WTC11 (cell line): ENCODE measurements at regions not wholly inside any gene's neighbourhood (a gene's known extent, or its start where the extent isn't known, plus 50 kb on each side); places are given as distances from the start of the nearest gene placed in this dataset.

Experiments used
- ATAC-seq: fragments of 200-7000 bp; cut with Tn5 transposase; 2 replicates; pipeline ENCODE4 v1.10.0; 2021; ENCODE audit warnings: mild to moderate bottlenecking, moderate library complexity
- CTCF ChIA-PET: fragments of 300-600 bp; sonication (Branson Sonifier 250); formaldehyde crosslinking; loops from one replicate; lab custom pipeline; 2021; ENCODE audit warnings: antibody characterized with exemption; lab: Charles Lee
- POLR2A ChIA-PET: fragments of 350-600 bp; sonication (Branson Sonifier 250); formaldehyde crosslinking; loops from one replicate; lab custom pipeline; 2021; ENCODE audit warnings: antibody characterized with exemption; lab: Charles Lee
- DNase-seq: peaks from one replicate; pipeline ENCODE4 v3.0.0; 2021; ENCODE audit warnings: low spot score
- H3K27ac Mint-ChIP-seq: 2 replicates; pipeline ENCODE4 v1.8.0; 2021; ENCODE audit warnings: mixed read lengths
- H3K27me3 Mint-ChIP-seq: 2 replicates; pipeline ENCODE4 v1.8.0; 2021; ENCODE audit warnings: low read depth, mild to moderate bottlenecking, moderate library complexity, mixed read lengths
- H3K36me3 Mint-ChIP-seq: 2 replicates; pipeline ENCODE4 v1.8.0; 2021; ENCODE audit warnings: mixed read lengths
- H3K4me1 Mint-ChIP-seq: 2 replicates; pipeline ENCODE4 v1.8.0; 2022; ENCODE audit warnings: mixed read lengths
- H3K4me3 Mint-ChIP-seq: 2 replicates; pipeline ENCODE4 v1.8.0; 2021; ENCODE audit warnings: mild to moderate bottlenecking, moderate library complexity, mixed read lengths
- H3K9me3 Mint-ChIP-seq: 2 replicates; pipeline ENCODE4 v1.8.0; 2021; ENCODE audit warnings: mixed read lengths
- ATF3 ChIP-seq: sonication (generic); formaldehyde crosslinking; conservative IDR thresholded peaks from 2 replicates; pipeline ENCODE4 v1.8.1; 2022; ENCODE audit warnings: mild to moderate bottlenecking, missing genetic modification reagents
- E2F4 ChIP-seq: sonication (generic); formaldehyde crosslinking; IDR thresholded peaks from 2 replicates; pipeline ENCODE4 v1.8.1; 2022; ENCODE audit warnings: low read depth, mild to moderate bottlenecking, moderate library complexity, missing genetic modification reagents, borderline replicate concordance
- ELF4 ChIP-seq: sonication (generic); formaldehyde crosslinking; IDR thresholded peaks from 2 replicates; pipeline ENCODE4 v1.8.1; 2022; ENCODE audit warnings: low read depth, mild to moderate bottlenecking, moderate library complexity, missing genetic modification reagents
- ETV6 ChIP-seq: sonication (generic); formaldehyde crosslinking; IDR thresholded peaks from 2 replicates; pipeline ENCODE4 v1.8.1; 2022; ENCODE audit warnings: mild to moderate bottlenecking, missing genetic modification reagents
- IRF2 ChIP-seq: sonication (generic); formaldehyde crosslinking; IDR thresholded peaks from 2 replicates; pipeline ENCODE4 v1.8.0; 2022; ENCODE audit warnings: low read depth, missing genetic modification reagents, borderline replicate concordance
- MLX ChIP-seq: sonication (generic); formaldehyde crosslinking; IDR thresholded peaks from 2 replicates; pipeline ENCODE4 v1.8.1; 2023; ENCODE audit warnings: mild to moderate bottlenecking, missing genetic modification reagents, moderate library complexity
- NR2C2 ChIP-seq: sonication (generic); formaldehyde crosslinking; IDR thresholded peaks from 2 replicates; pipeline ENCODE4 v1.8.0; 2022; ENCODE audit warnings: mild to moderate bottlenecking, missing genetic modification reagents
- NR3C1 ChIP-seq: sonication (generic); formaldehyde crosslinking; conservative IDR thresholded peaks from 2 replicates; pipeline ENCODE4 v1.8.1; 2023; ENCODE audit warnings: low read depth, mild to moderate bottlenecking, missing genetic modification reagents
- RORB ChIP-seq: fragments of 250-450 bp; sonication (Bioruptor Pico); IDR thresholded peaks from 2 replicates; pipeline ENCODE4 v1.9.0; 2021; ENCODE audit warnings: mild to moderate bottlenecking
- SP1 ChIP-seq: sonication (generic); formaldehyde crosslinking; conservative IDR thresholded peaks from 2 replicates; pipeline ENCODE4 v1.8.1; 2022; ENCODE audit warnings: missing genetic modification reagents
- STAT6 ChIP-seq: sonication (generic); formaldehyde crosslinking; conservative IDR thresholded peaks from 2 replicates; pipeline ENCODE4 v1.8.1; 2023; ENCODE audit warnings: mild to moderate bottlenecking, low read depth, missing genetic modification reagents, moderate library complexity
- TEAD1 ChIP-seq: sonication (generic); formaldehyde crosslinking; IDR thresholded peaks from 2 replicates; pipeline ENCODE4 v1.8.0; 2022; ENCODE audit warnings: mild to moderate bottlenecking, missing genetic modification reagents
- USF1 ChIP-seq: sonication (generic); formaldehyde crosslinking; IDR thresholded peaks from 2 replicates; pipeline ENCODE4 v1.8.0; 2022; ENCODE audit warnings: mild to moderate bottlenecking, missing genetic modification reagents
- USF2 ChIP-seq: sonication (generic); formaldehyde crosslinking; IDR thresholded peaks from 2 replicates; pipeline ENCODE4 v1.8.1; 2023; ENCODE audit warnings: mild to moderate bottlenecking, missing genetic modification reagents, moderate library complexity
- ZBTB43 ChIP-seq: sonication (generic); formaldehyde crosslinking; IDR thresholded peaks from 2 replicates; pipeline ENCODE4 v1.8.1; 2023; ENCODE audit warnings: mild to moderate bottlenecking, missing genetic modification reagents
- ZNF121 ChIP-seq: sonication (generic); formaldehyde crosslinking; IDR thresholded peaks from 2 replicates; pipeline ENCODE4 v1.8.0; 2023; ENCODE audit warnings: missing genetic modification reagents
- ZNF263 ChIP-seq: sonication (generic); formaldehyde crosslinking; IDR thresholded peaks from 2 replicates; pipeline ENCODE4 v1.8.1; 2022; ENCODE audit warnings: low read depth, mild to moderate bottlenecking, moderate library complexity, missing genetic modification reagents
- ZNF281 ChIP-seq: sonication (generic); formaldehyde crosslinking; IDR thresholded peaks from 2 replicates; pipeline ENCODE4 v1.8.0; 2023; ENCODE audit warnings: mild to moderate bottlenecking, missing genetic modification reagents
- ZNF416 ChIP-seq: fragments of 250-450 bp; sonication (Bioruptor Pico); IDR thresholded peaks from 2 replicates; pipeline ENCODE4 v1.9.0; 2021; ENCODE audit warnings: mild to moderate bottlenecking, inconsistent platforms
- ZNF423 ChIP-seq: fragments of 250-450 bp; sonication (Bioruptor Pico); IDR thresholded peaks from 2 replicates; pipeline ENCODE4 v2.1.2; 2022; ENCODE audit warnings: mild to moderate bottlenecking, moderate library complexity
- ZNF671 ChIP-seq: fragments of 250-450 bp; sonication (Bioruptor Pico); IDR thresholded peaks from 2 replicates; pipeline ENCODE4 v1.8.0; 2021; ENCODE audit warnings: mild to moderate bottlenecking

- H3K36me3 Mint-ChIP-seq: no peaks in the 10 kb centered on the region
- ChIA-PET CTCF (no interaction called here), POLR2A (no interaction called here)
- H3K9me3 Mint-ChIP-seq: no peaks in the 10 kb centered on the region
- H3K4me1 Mint-ChIP-seq: peaks cover 18% of the 10 kb centered on the region
- TF ChIP-seq TEAD1: no peak
- TF ChIP-seq ZNF416 (CRISPR knock-in tag): no peak
- no peak for TF ChIP-seq ZNF281 (CRISPR knock-in tag)
- no peak for TF ChIP-seq USF2 (CRISPR knock-in tag)
- no peak for TF ChIP-seq RORB (CRISPR knock-in tag)
- TF ChIP-seq NR2C2: no peak
- no peak for TF ChIP-seq ATF3 (CRISPR knock-in tag)
- TF ChIP-seq ELF4 (CRISPR knock-in tag): no peak
- no peak for TF ChIP-seq ZNF121 (CRISPR knock-in tag)
- no peak for TF ChIP-seq MLX (CRISPR knock-in tag)
- TF ChIP-seq ZNF671 (CRISPR knock-in tag): no peak
- TF ChIP-seq STAT6 (CRISPR knock-in tag): no peak
- TF ChIP-seq USF1: no peak
- TF ChIP-seq, all 79 proteins: peak for 0
- H3K4me3 Mint-ChIP-seq: no peak overlapping the region
- peak; percentile 71 for ATAC-seq
- H3K27ac Mint-ChIP-seq: no peak overlapping the region
- peak; percentile 10 for DNase-seq
- no peaks in the 10 kb centered on the region for H3K27me3 Mint-ChIP-seq
These were observed 100.4 kb downstream of the ANKRD7 start for GRCh38 chr7:118324790-118325449.

GRCh38 chr7:118325450-118325808 is 100.9 kb downstream of the ANKRD7 start:
- Mint-ChIP-seq H3K4me1 (peaks cover 22% of the 10 kb centered on the region), H3K4me3 (no peak overlapping the region), H3K27me3 (no peaks in the 10 kb centered on the region), H3K27ac (no peak overlapping the region), H3K36me3 (no peaks in the 10 kb centered on the region), H3K9me3 (no peaks in the 10 kb centered on the region)
- ChIA-PET POLR2A (no interaction called here), CTCF (no interaction called here)
- no peak for ATAC-seq
- DNase-seq: no peak
- no peak for TF ChIP-seq ZNF263

GRCh38 chr7:118327174-118327573 is 102.7 kb downstream of the ANKRD7 start:
- ChIA-PET POLR2A (no interaction called here), CTCF (no interaction called here)
- Mint-ChIP-seq H3K4me3 (no peak overlapping the region), H3K27me3 (no peaks in the 10 kb centered on the region), H3K36me3 (no peaks in the 10 kb centered on the region), H3K9me3 (no peaks in the 10 kb centered on the region), H3K27ac (no peak overlapping the region), H3K4me1 (peaks cover 15% of the 10 kb centered on the region)
- no peak for DNase-seq
- ATAC-seq: no peak
- TF ChIP-seq ZNF423 (CRISPR knock-in tag) (no peak), ZBTB43 (CRISPR knock-in tag) (no peak), NR3C1 (CRISPR knock-in tag) (no peak), E2F4 (CRISPR knock-in tag) (no peak), RORB (CRISPR knock-in tag) (no peak), ETV6 (no peak), IRF2 (CRISPR knock-in tag) (no peak), SP1 (no peak), USF2 (CRISPR knock-in tag) (no peak)
